SK-N-SH (cell line): ENCODE measurements at regions not wholly inside any gene's neighbourhood (a gene's known extent, or its start where the extent isn't known, plus 50 kb on each side); places are given as distances from the start of the nearest gene placed in this dataset.

Source experiments
- EZH2phosphoT487 ChIP-seq: fragments of 200-600 bp; sonication (generic); IDR thresholded peaks from 2 replicates; pipeline ENCODE4 v1.6.1; 2017; ENCODE audit warnings: low read depth, mixed run types, mild to moderate bottlenecking, antibody characterized with exemption, moderate library complexity, borderline replicate concordance
- FOXJ3 ChIP-seq: sonication (generic); formaldehyde crosslinking; IDR thresholded peaks from 2 replicates; pipeline ENCODE4 v1.5.1; 2020; ENCODE audit warnings: mild to moderate bottlenecking, missing genetic modification reagents
- GATA2 ChIP-seq: sonication (generic); formaldehyde crosslinking; IDR thresholded peaks from 2 replicates; pipeline ENCODE4 v1.5.0; 2020; ENCODE audit warnings: mild to moderate bottlenecking, missing genetic modification reagents
- JUND ChIP-seq: IDR thresholded peaks from 2 replicates; pipeline ENCODE4 v1.4.0; 2012
- MEF2A ChIP-seq: IDR thresholded peaks from 2 replicates; pipeline ENCODE4 v1.4.0; 2012; ENCODE audit warnings: low read depth, borderline replicate concordance
- MXI1 ChIP-seq: IDR thresholded peaks from 2 replicates; pipeline ENCODE4 v1.6.1; 2012; ENCODE audit warnings: mild to moderate bottlenecking, low read depth, low read length, improper control_type of control experiment
- RXRA ChIP-seq: IDR thresholded peaks from 2 replicates; pipeline ENCODE4 v1.4.0; 2012; ENCODE audit warnings: low read depth, mild to moderate bottlenecking, borderline replicate concordance
- SMC3 ChIP-seq: IDR thresholded peaks from 2 replicates; pipeline ENCODE4 v1.6.1; 2012; ENCODE audit warnings: low read depth, low read length, improper control_type of control experiment
- TCF12 ChIP-seq: IDR thresholded peaks from 2 replicates; pipeline ENCODE4 v1.4.0; 2012
- TF ChIP-seq, protein P1 (sequence below): IDR thresholded peaks from 2 replicates; pipeline ENCODE4; 2012
- TF ChIP-seq, protein P2 (sequence below): IDR thresholded peaks from 2 replicates; pipeline ENCODE4 v1.4.0; 2012; ENCODE audit warnings: low read depth, borderline replicate concordance
- TF ChIP-seq, protein P3 (sequence below): IDR thresholded peaks from 2 replicates; pipeline ENCODE4 v1.4.0; 2012; ENCODE audit warnings: low read depth, borderline replicate concordance
- TF ChIP-seq, protein P4 (sequence below): IDR thresholded peaks from 2 replicates; pipeline ENCODE4 v1.6.1; 2012; ENCODE audit warnings: mild to moderate bottlenecking, low read depth, low read length, moderate library complexity

DNA sequence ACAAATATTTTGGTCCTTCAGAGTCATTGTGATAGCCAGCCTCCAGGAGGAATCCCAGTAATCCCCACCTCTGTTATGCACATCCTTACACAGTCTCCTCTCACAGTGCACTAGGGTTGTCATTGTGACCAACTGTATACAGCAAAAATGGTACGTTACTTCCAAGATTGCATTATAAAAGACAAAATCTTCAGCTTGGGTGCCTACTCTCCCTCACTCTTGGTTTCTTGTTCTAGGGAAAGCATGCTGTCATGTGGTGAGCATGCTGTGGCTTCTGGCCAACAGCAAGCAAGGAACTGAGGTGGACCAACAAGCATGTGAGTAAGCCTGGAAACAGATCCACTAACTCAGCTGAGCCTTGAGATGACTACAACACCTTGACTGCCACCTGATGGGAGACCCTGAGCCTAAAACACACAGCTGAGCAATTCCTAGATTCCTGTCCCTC is 130.1 kb upstream of the DST start (continued):
- no peak for TF ChIP-seq EZH2phosphoT487
- peak; percentile 42; the same call in 1 of the 2 replicates for TF ChIP-seq TCF12
- TF ChIP-seq, protein P1, sequence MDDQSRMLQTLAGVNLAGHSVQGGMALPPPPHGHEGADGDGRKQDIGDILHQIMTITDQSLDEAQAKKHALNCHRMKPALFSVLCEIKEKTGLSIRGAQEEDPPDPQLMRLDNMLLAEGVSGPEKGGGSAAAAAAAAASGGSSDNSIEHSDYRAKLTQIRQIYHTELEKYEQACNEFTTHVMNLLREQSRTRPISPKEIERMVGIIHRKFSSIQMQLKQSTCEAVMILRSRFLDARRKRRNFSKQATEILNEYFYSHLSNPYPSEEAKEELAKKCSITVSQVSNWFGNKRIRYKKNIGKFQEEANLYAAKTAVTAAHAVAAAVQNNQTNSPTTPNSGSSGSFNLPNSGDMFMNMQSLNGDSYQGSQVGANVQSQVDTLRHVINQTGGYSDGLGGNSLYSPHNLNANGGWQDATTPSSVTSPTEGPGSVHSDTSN = peak; percentile 31; the same call in 1 of the 2 replicates
- no peak for TF ChIP-seq RXRA
- TF ChIP-seq GATA2 (CRISPR knock-in tag) = no peak
- TF ChIP-seq, protein P2, sequence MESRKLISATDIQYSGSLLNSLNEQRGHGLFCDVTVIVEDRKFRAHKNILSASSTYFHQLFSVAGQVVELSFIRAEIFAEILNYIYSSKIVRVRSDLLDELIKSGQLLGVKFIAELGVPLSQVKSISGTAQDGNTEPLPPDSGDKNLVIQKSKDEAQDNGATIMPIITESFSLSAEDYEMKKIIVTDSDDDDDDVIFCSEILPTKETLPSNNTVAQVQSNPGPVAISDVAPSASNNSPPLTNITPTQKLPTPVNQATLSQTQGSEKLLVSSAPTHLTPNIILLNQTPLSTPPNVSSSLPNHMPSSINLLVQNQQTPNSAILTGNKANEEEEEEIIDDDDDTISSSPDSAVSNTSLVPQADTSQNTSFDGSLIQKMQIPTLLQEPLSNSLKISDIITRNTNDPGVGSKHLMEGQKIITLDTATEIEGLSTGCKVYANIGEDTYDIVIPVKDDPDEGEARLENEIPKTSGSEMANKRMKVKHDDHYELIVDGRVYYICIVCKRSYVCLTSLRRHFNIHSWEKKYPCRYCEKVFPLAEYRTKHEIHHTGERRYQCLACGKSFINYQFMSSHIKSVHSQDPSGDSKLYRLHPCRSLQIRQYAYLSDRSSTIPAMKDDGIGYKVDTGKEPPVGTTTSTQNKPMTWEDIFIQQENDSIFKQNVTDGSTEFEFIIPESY = no peak
- no peak for TF ChIP-seq JUND
- TF ChIP-seq MEF2A = no peak
- TF ChIP-seq, protein P3, sequence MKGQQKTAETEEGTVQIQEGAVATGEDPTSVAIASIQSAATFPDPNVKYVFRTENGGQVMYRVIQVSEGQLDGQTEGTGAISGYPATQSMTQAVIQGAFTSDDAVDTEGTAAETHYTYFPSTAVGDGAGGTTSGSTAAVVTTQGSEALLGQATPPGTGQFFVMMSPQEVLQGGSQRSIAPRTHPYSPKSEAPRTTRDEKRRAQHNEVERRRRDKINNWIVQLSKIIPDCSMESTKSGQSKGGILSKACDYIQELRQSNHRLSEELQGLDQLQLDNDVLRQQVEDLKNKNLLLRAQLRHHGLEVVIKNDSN = no peak
- TF ChIP-seq SMC3 = no peak
- TF ChIP-seq, protein P4, sequence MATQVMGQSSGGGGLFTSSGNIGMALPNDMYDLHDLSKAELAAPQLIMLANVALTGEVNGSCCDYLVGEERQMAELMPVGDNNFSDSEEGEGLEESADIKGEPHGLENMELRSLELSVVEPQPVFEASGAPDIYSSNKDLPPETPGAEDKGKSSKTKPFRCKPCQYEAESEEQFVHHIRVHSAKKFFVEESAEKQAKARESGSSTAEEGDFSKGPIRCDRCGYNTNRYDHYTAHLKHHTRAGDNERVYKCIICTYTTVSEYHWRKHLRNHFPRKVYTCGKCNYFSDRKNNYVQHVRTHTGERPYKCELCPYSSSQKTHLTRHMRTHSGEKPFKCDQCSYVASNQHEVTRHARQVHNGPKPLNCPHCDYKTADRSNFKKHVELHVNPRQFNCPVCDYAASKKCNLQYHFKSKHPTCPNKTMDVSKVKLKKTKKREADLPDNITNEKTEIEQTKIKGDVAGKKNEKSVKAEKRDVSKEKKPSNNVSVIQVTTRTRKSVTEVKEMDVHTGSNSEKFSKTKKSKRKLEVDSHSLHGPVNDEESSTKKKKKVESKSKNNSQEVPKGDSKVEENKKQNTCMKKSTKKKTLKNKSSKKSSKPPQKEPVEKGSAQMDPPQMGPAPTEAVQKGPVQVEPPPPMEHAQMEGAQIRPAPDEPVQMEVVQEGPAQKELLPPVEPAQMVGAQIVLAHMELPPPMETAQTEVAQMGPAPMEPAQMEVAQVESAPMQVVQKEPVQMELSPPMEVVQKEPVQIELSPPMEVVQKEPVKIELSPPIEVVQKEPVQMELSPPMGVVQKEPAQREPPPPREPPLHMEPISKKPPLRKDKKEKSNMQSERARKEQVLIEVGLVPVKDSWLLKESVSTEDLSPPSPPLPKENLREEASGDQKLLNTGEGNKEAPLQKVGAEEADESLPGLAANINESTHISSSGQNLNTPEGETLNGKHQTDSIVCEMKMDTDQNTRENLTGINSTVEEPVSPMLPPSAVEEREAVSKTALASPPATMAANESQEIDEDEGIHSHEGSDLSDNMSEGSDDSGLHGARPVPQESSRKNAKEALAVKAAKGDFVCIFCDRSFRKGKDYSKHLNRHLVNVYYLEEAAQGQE = no peak
- TF ChIP-seq MXI1 = no peak
- TF ChIP-seq FOXJ3 (CRISPR knock-in tag) = no peak
- TF ChIP-seq, all 33 proteins: peak for 5
